Activated CD4-positive, alpha-beta T cell treated with anti-CD3 and anti-CD28 coated beads for 36 hours (primary cell): ENCODE measurements at regions not wholly inside any gene's neighbourhood (a gene's known extent, or its start where the extent isn't known, plus 50 kb on each side); places are given as distances from the start of the nearest gene placed in this dataset.

Experiments used
- ATAC-seq: fragments of 200-7000 bp; cut with Tn5 transposase; one replicate; pipeline ENCODE4 v1.10.0; 2021; ENCODE audit warnings: mild to moderate bottlenecking, moderate library complexity
- CTCF ChIA-PET: fragments of 350-600 bp; sonication (Branson Sonifier 250); formaldehyde crosslinking; loops from one replicate; lab custom pipeline; 2021; ENCODE audit warnings: antibody characterized with exemption; lab: Charles Lee
- POLR2A ChIA-PET: fragments of 350-600 bp; sonication (Branson Sonifier 250); formaldehyde crosslinking; loops from one replicate; lab custom pipeline; 2021; ENCODE audit warnings: antibody characterized with exemption, inconsistent platforms; lab: Charles Lee
- DNase-seq: peaks from one replicate; pipeline ENCODE4 v3.0.0-alpha.2; 2020
- H3K27ac Mint-ChIP-seq: one replicate; pipeline ENCODE4 v1.8.0; 2021; ENCODE audit warnings: mixed read lengths
- H3K27me3 Mint-ChIP-seq: one replicate; pipeline ENCODE4 v1.8.0; 2021; ENCODE audit warnings: mixed read lengths
- H3K36me3 Mint-ChIP-seq: one replicate; pipeline ENCODE4 v1.8.0; 2021; ENCODE audit warnings: low read depth, mixed read lengths
- H3K4me1 Mint-ChIP-seq: one replicate; pipeline ENCODE4 v1.8.0; 2021; ENCODE audit warnings: mixed read lengths
- H3K4me3 Mint-ChIP-seq: one replicate; pipeline ENCODE4 v1.8.0; 2021; ENCODE audit warnings: mild to moderate bottlenecking, moderate library complexity, mixed read lengths
- H3K9me3 Mint-ChIP-seq: one replicate; pipeline ENCODE4 v1.8.0; 2021; ENCODE audit warnings: low read depth, mixed read lengths
- intact Hi-C, 2 experiments: fragments of 100-400 bp; cut with DNase I in 1 of 2; cut with micrococcal nuclease in 1 of 2; formaldehyde crosslinking; loops; one replicate each; pipeline versions ENCODE4 v1.14.2 to v1.15.1; 2022 to 2024; cut with DNase I, micrococcal nuclease

GRCh38 chr2:186189816-186190215 lies 296.2 kb upstream of the ZC3H15 start:
- ChIA-PET CTCF (no interaction called here), POLR2A (no interaction called here)
- Mint-ChIP-seq H3K9me3 (no peaks in the 10 kb centered on the region), H3K36me3 (no peaks in the 10 kb centered on the region), H3K4me3 (no peak overlapping the region), H3K27ac (no peak overlapping the region), H3K4me1 (no peaks in the 10 kb centered on the region), H3K27me3 (no peaks in the 10 kb centered on the region)
- intact Hi-C loops = no loop called here
- DNase-seq = no peak
- ATAC-seq = no peak

GRCh38 chr2:186195696-186196095 lies 290.4 kb upstream of the ZC3H15 start:
- Mint-ChIP-seq H3K4me1 (no peaks in the 10 kb centered on the region), H3K27ac (no peak overlapping the region)
- no peak for ATAC-seq

GRCh38 chr2:186197955-186198354 lies 288.1 kb upstream of the ZC3H15 start:
- ChIA-PET CTCF (no interaction called here), POLR2A (no interaction called here)
- Mint-ChIP-seq H3K9me3 (no peaks in the 10 kb centered on the region), H3K27me3 (no peaks in the 10 kb centered on the region), H3K4me3 (no peak overlapping the region), H3K27ac (no peak overlapping the region), H3K4me1 (no peaks in the 10 kb centered on the region), H3K36me3 (no peaks in the 10 kb centered on the region)
- ATAC-seq = no peak
- DNase-seq = no peak
- intact Hi-C loops = no loop called here

More at GRCh38 chr2:186195696-186196095, 290.4 kb upstream of the ZC3H15 start:
- no peaks in the 10 kb centered on the region for H3K27me3 Mint-ChIP-seq
- H3K36me3 Mint-ChIP-seq = no peaks in the 10 kb centered on the region
- H3K9me3 Mint-ChIP-seq = no peaks in the 10 kb centered on the region
- no peak overlapping the region for H3K4me3 Mint-ChIP-seq
- no peak for DNase-seq
- intact Hi-C loops = no loop called here
- CTCF ChIA-PET = no interaction called here
- POLR2A ChIA-PET = no interaction called here

- DNase-seq (no peak), ATAC-seq (no peak)
- H3K27me3 Mint-ChIP-seq = no peaks in the 10 kb centered on the region
- intact Hi-C loops = no loop called here
- CTCF ChIA-PET = no interaction called here
- H3K4me3 Mint-ChIP-seq = no peak overlapping the region
- POLR2A ChIA-PET = no interaction called here
- H3K4me1 Mint-ChIP-seq = no peaks in the 10 kb centered on the region
- H3K36me3 Mint-ChIP-seq = no peaks in the 10 kb centered on the region
- H3K9me3 Mint-ChIP-seq = no peaks in the 10 kb centered on the region
- H3K27ac Mint-ChIP-seq = no peak overlapping the region
Measured at GRCh38 chr2:186199029-186199428, 287.0 kb upstream of the ZC3H15 start.

GRCh38 chr2:186201371-186201770 lies 284.7 kb upstream of the ZC3H15 start:
- no peaks in the 10 kb centered on the region for H3K27me3 Mint-ChIP-seq
- no peaks in the 10 kb centered on the region for H3K36me3 Mint-ChIP-seq
- no peak for DNase-seq
- H3K27ac Mint-ChIP-seq = no peak overlapping the region
- no peaks in the 10 kb centered on the region for H3K9me3 Mint-ChIP-seq
- POLR2A ChIA-PET = no interaction called here
- no peak overlapping the region for H3K4me3 Mint-ChIP-seq
- CTCF ChIA-PET = no interaction called here
- no peaks in the 10 kb centered on the region for H3K4me1 Mint-ChIP-seq
- intact Hi-C loops = no loop called here
- no peak for ATAC-seq

- DNase-seq (no peak), ATAC-seq (no peak)
- CTCF ChIA-PET = no interaction called here
- Mint-ChIP-seq H3K36me3 (no peaks in the 10 kb centered on the region), H3K9me3 (no peaks in the 10 kb centered on the region), H3K27me3 (no peaks in the 10 kb centered on the region), H3K27ac (no peak overlapping the region), H3K4me3 (no peak overlapping the region), H3K4me1 (no peaks in the 10 kb centered on the region)
- intact Hi-C loops = no loop called here
- POLR2A ChIA-PET = no interaction called here
Measured at GRCh38 chr2:186205254-186205911, 280.7 kb upstream of the ZC3H15 start.

- intact Hi-C loops = no loop called here
Measured at GRCh38 chr2:186209532-186209931, 276.5 kb upstream of the ZC3H15 start.

GRCh38 chr2:186220409-186220808 lies 265.7 kb upstream of the ZC3H15 start:
- intact Hi-C loops = no loop called here
- peaks cover 4% of the 10 kb centered on the region for H3K36me3 Mint-ChIP-seq
- ChIA-PET POLR2A (no interaction called here), CTCF (no interaction called here)
- H3K4me1 Mint-ChIP-seq = no peaks in the 10 kb centered on the region
- H3K27ac Mint-ChIP-seq = no peak overlapping the region
- DNase-seq (no peak), ATAC-seq (no peak)
- no peaks in the 10 kb centered on the region for H3K27me3 Mint-ChIP-seq
- H3K4me3 Mint-ChIP-seq = no peak overlapping the region
- H3K9me3 Mint-ChIP-seq = peaks cover 6% of the 10 kb centered on the region

More at GRCh38 chr2:186209532-186209931, 276.5 kb upstream of the ZC3H15 start:
- Mint-ChIP-seq H3K9me3 (no peaks in the 10 kb centered on the region), H3K36me3 (no peaks in the 10 kb centered on the region), H3K27me3 (no peaks in the 10 kb centered on the region), H3K4me3 (no peak overlapping the region), H3K4me1 (no peaks in the 10 kb centered on the region), H3K27ac (no peak overlapping the region)
- CTCF ChIA-PET = no interaction called here
- no peak for DNase-seq
- POLR2A ChIA-PET = no interaction called here
- ATAC-seq = no peak

GRCh38 chr2:186229265-186229664 lies 256.8 kb upstream of the ZC3H15 start:
- Mint-ChIP-seq H3K4me3 (no peak overlapping the region), H3K4me1 (no peaks in the 10 kb centered on the region), H3K27me3 (no peaks in the 10 kb centered on the region), H3K9me3 (peaks cover 57% of the 10 kb centered on the region), H3K36me3 (peaks cover 25% of the 10 kb centered on the region), H3K27ac (no peak overlapping the region)
- CTCF ChIA-PET = no interaction called here
- no peak for ATAC-seq
- DNase-seq = no peak
- intact Hi-C loops = no loop called here
- POLR2A ChIA-PET = no interaction called here

GRCh38 chr2:186241874-186242273 lies 244.2 kb upstream of the ZC3H15 start:
- H3K27me3 Mint-ChIP-seq = no peaks in the 10 kb centered on the region
- ChIA-PET CTCF (no interaction called here), POLR2A (no interaction called here)

GRCh38 chr2:186254759-186255158 lies 231.3 kb upstream of the ZC3H15 start:
- Mint-ChIP-seq H3K27me3 (no peaks in the 10 kb centered on the region), H3K27ac (no peak overlapping the region), H3K9me3 (peaks cover 2% of the 10 kb centered on the region), H3K36me3 (no peaks in the 10 kb centered on the region), H3K4me1 (no peaks in the 10 kb centered on the region), H3K4me3 (no peak overlapping the region)
- DNase-seq = no peak
- intact Hi-C loops = loop anchor here in 1 of 2 experiments (5.0 kb wide), 1 partner anchor 962 kb away; no protein-coding TSS in a partner anchor
- POLR2A ChIA-PET = no interaction called here
- no peak for ATAC-seq
- CTCF ChIA-PET = no interaction called here

More at GRCh38 chr2:186241874-186242273, 244.2 kb upstream of the ZC3H15 start:
- Mint-ChIP-seq H3K9me3 (peaks cover 3% of the 10 kb centered on the region), H3K4me1 (no peaks in the 10 kb centered on the region), H3K4me3 (no peak overlapping the region), H3K27ac (no peak overlapping the region), H3K36me3 (no peaks in the 10 kb centered on the region)
- intact Hi-C loops = no loop called here
- DNase-seq (no peak), ATAC-seq (no peak)

GRCh38 chr2:186255823-186256222 lies 230.2 kb upstream of the ZC3H15 start:
- Mint-ChIP-seq H3K9me3 (peaks cover 2% of the 10 kb centered on the region), H3K4me3 (no peak overlapping the region)

More at GRCh38 chr2:186255823-186256222, 230.2 kb upstream of the ZC3H15 start:
- no peaks in the 10 kb centered on the region for H3K36me3 Mint-ChIP-seq
- H3K4me1 Mint-ChIP-seq = no peaks in the 10 kb centered on the region
- H3K27ac Mint-ChIP-seq = no peak overlapping the region
- no peak for ATAC-seq
- ChIA-PET POLR2A (no interaction called here), CTCF (no interaction called here)
- intact Hi-C loops = loop anchor here in 1 of 2 experiments (2.0 to 5.0 kb wide), 2 partner anchors 517 to 964 kb away; partner anchors contain the start of gene FSIP2
- DNase-seq = no peak
- no peaks in the 10 kb centered on the region for H3K27me3 Mint-ChIP-seq
